ENCODE measurements at regions not wholly inside any gene's neighbourhood (a gene's known extent, or its start where the extent isn't known, plus 50 kb on each side); places are given as distances from the start of the nearest gene placed in this dataset.
A peak's percentile ranks its signal among the peaks of the same experiment; 100 is the strongest.

DNA sequence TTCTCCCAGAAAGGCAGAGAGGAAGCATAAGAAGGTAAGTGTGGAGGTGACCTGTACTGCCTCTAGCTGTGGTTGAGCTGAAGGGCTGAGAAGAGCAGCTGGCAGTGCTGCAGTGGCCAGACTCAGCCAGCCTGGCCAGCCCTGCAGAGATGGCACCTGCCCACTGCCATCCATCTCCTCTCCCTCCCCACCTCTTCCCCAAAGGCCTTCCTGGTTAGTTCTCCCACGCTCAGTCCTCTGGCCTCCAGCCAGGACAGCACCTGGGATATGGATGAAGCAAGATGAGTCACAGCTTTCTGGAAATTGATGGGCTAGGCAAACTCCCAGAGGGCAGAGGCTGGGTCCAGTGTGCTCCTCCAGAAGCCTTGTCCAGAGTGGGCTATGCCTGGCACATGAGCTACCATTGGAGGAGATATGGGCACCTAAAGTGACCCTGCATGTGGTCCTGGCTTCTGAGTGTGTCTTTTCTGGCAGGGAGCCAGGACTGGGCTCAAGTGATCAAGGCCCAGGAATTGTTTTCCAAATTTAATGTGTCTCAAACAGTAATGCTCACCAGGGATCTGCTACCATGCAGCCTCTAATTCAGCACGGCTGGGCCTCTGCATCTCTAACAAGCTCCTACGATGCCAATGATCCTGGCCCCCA lies 81.0 kb upstream of the CACUL1 start:
- DNase-seq (ENCODE audit: low read depth in 2 of 2) = no peak

DNA sequence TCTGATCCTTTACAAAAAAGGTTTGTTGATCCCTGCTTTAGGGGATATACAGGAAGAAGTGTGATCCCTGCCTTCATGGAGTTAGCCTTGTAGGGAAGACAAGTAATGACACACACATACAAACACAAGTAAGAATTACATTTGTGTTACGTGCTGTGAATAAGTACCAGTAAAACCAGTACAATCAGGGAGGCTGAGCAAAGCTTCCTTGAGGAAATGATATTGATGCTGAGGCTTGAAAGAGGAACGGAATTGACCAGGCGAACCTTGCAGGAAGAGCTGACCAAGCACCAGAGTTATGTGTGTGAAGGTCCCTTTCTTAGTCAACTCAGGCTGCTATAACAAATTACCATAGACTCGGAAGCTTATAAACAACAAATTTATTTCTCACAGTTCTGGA lies 83.6 kb upstream of the CACUL1 start:
- no peak for DNase-seq (ENCODE audit: low read depth in 2 of 2)

DNA sequence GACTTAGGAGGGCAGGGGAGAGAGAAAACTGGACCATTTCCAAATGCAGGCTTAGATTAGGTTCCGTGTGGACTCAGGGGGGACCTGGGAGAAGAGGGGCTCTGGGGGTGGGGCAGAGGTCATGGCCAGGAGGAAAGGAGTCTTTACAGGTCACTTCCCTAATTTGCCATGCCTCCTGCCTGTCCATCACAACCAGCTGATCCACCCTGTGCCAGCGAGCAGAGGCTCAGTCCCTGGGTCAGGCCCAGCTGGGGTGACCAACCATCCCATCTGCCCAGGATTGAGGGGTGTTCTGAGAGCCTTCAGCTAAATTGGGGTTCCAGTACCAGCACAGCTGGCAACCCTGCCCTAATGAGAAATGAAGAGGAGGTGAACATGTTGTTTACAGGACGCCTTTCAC lies 84.6 kb upstream of the CACUL1 start:
- no peak for DNase-seq (ENCODE audit: low read depth in 2 of 2)

DNA sequence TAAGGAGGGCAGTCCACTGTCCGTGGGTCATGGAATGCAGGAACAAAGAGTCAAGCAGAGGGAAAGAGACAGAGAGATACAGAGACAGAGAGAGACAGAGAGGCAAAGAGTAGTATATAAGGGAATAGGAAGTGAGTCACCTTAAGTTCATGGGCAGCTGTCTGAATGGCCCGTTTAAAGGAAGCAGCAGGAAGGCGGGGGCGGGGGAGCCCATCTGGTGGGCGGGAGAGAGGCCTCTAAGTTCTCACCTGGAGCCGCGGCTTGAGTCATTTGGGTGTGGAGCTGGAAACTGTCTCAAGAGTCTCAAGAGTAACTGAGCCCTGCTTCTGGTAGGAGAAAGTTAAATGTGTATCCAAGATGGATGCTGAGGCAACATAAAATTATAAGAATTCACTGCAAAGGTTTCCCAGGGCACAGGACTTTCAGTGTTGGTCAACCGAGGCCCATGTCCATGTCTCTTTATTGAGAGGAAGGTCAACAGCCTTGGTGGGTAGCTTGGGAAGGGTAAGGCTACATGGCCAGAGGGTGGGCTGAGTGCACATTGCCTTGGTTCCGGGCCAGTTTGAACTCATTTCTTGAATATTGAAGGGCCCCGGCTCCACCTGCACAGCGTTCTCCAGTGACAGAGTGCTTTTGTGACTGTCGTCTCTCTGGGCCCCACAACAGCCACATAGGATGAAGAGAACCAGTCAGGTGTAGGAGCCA lies 85.5 kb upstream of the CACUL1 start:
- DNase-seq (ENCODE audit: low read depth in 2 of 2) = peak; percentile 10 to 49

DNA sequence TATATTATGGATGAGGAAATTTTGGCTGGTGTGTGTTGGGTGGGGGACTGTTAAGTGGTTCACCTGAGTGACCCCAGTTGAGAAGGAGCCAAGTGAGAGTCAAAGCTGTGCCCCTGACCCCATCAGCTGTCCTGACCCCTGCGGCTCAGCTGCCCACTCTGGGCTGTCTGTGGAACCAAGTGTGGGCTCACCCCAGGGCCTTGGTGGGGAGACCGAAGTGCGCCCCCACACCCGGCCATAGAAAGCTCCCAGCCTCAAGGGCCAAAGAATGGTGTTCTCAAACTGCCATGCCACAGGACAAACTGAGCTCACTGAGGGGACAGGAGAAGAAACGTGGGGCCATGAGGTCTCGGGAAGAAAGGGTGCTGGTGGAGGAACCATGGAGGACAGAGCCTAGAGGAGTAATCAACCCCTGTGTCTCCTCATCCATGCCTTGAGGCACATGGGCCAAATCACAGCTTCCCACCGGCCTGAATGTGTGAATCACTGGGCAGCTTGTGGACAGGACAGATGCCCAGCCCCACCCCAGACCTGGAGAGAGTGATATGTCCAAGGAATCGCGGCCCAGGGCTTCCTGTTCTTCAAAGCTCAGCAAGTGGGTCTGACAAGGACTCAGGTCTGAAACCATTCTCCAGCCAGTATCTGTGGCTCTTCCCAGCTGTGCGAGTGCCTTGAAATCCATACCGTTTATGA lies 86.2 kb upstream of the CACUL1 start:
- DNase-seq (ENCODE audit: low read depth in 2 of 2) = no peak

DNA sequence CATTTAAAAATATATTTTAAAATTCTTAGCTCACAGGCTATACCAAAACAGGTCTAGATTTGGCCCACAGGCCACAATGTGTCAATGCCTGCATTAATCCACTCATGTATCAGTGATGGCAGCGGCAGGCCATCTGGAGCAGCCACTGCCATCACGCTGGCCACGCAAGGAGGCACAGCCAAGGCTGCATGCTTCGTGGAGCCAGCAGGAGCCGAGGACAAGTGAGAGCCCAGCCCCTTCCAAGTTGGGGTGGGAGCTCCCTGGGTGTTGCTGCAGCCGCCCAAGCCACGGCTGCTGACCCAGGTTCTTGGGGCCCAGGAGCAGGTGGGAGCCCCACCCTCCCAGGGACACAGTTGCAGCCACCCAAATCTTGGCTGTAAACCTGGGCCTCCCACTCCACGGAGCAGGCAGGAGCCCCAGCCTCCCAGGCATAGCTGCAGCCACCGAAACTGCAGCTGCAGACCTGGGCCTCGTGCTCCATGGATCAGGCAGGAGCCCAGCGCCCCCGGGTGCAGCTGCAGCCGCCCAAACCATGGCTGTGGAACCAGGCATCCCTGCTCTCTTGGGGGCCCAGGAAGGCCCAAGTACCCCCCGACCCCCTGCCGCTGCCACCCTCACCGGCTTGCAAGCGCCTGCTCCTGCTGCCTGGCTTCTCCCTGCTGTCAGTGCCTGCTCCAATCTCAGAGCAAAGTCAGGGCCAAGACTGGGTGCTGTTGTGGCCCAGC lies 87.3 kb upstream of the CACUL1 start:
- DNase-seq (ENCODE audit: low read depth in 2 of 2) = no peak

DNA sequence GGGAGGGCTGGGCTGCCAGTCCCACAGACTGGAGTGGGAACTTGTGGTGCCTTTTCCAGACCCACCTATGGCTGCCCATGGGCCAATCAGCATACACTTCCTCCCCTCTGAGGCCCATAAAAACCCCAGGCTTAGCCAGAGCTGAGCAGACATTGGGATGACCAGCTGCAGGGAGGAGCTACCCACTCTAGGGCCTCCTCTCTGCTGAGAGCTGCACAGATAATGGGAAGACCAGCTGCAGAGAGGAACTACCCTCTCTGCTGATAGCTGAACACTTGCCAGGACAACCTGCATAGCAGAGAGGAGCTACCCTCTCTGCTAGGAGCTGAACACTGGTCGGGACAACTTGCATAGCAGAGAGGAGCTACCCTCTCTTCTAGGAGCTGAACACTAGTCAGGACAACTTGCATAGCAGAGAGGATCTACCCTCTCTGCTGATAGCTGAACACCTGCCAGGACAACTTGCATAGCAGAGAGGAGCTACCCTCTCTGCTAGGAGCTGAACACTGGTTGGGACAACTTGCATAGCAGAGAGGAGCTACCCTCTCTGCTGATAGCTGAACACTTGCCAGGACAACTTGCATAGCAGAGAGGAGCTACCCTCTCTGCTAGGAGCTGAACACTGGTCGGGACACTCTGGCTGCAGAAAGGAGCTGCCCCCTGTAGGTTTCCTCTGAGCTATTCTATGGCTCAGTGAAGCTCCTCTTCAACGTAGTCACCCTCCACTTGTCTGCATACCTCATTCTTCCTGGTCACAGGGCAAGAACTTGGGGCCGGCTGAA lies 88.3 kb upstream of the CACUL1 start:
- DNase-seq (ENCODE audit: low read depth in 2 of 2) = no peak

DNA sequence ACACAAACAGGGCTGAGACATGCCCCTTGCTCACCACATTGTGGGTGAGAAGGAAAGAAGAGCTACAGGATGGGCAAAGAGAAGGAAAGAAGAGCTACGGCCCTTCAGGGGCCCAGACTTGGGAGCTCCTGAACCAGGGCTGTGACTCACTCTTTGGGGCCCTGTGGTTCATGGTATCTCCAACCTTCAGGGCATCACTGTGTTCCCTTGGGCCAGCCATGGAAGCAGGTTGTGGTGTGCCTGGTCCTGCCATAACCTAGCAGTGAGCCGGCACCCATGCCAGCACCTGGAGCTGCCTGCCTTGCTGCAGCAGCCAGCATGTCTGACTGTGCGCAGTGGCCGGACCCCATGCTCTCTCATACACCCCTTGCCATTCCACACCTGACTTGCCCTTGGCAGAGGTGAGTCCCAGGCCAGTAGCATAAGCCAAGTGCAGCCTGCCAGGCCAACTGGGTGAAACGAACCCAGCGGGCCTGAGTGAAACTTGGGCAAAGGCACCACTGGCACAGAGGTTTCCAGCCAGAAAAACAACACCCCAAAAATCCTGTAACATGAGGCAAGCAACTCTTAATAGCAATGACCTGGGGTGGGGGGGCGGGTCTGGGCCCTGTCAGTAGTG lies 89.0 kb upstream of the CACUL1 start:
- no peak for DNase-seq (ENCODE audit: low read depth in 2 of 2)

DNA sequence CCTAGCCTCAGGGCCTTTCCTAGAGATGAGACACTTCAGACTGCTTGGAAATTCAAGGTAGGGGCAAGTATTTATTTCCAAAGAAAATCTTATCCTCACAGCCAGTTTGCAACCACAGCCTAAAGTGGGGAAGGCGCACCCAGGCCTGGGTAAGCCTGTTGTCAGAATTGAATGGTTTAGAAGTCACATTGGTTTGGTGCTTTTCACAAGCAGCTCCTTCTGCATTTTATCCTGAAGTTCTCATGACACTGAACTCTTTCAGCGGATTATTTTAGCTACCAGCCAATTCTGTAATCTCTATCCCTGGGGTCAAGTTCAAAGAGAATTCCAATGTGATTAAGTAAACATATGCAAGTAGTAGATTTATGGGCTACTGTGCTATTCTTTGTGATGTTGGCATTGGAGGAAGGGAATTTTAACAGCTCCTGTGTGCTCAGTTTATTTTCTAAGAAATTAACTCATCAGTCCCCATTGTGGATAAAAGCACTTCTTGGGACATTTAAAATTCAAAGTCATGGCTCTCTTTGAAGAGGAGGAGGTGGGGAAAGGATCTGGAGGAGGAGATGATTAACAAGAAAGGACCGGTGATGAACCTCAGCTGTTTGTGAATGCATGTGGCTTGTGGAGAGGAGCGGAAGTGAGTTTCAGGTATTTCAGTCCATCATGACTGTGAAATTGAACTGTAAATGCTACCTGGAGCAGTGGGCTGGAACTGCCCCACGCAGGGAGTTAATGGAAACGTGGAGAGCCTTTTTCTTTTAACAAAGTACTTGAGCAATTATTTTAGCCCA lies 90.2 kb upstream of the CACUL1 start:
- DNase-seq (ENCODE audit: low read depth in 2 of 2) = no peak

DNA sequence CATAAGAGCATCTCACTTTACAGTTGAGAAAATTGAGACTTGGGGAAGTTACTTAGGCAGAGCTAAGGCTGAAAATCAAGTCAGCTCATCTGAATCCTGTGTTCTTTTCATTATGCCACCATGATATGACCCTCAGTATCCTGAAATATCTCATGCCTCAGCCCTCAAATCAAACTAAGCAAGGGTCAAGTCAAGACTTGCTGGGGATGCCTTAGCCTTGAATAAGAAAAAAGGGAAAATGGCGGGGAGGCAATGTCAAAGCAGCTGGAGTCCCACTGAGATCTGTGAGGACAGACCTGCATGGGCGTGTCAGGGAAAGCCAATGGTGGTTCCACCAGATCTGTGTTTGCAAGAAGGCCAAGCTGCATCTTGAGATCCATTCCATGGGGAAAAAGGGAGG lies 91.0 kb upstream of the CACUL1 start:
- no peak for DNase-seq (ENCODE audit: low read depth in 2 of 2)

DNA sequence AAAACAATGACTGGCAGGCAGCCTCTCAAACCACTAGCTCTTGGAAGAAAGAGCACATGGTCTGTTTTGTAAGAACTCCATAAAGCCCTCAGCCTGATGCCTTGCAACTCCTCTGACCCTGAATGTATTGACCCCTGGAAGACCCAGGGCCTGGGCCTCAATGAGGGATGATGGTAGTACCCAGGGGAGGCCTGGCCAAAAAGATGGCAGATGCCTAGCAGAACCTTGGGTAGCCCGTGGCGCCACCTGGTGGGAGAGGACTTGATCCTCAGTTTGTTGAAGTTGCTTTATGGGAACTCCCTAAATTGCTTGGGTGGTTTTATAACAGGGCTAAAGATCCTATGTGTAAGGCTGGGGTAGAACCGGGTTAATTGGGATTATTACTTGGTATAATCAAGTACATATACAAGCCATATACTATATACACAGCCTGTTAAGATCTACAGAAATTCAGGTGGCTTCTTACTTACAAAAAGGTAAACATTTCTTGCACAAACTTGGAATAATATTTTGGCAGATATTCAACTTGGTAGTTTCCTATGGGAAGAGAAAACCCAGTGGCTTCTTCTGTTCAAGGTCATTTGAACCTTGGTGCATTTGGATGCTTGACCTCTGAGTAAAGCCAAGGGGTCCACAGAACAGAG lies 95.8 kb upstream of the CACUL1 start:
- peak; percentile 65 to 81 for DNase-seq (ENCODE audit: low read depth in 2 of 2)

DNA sequence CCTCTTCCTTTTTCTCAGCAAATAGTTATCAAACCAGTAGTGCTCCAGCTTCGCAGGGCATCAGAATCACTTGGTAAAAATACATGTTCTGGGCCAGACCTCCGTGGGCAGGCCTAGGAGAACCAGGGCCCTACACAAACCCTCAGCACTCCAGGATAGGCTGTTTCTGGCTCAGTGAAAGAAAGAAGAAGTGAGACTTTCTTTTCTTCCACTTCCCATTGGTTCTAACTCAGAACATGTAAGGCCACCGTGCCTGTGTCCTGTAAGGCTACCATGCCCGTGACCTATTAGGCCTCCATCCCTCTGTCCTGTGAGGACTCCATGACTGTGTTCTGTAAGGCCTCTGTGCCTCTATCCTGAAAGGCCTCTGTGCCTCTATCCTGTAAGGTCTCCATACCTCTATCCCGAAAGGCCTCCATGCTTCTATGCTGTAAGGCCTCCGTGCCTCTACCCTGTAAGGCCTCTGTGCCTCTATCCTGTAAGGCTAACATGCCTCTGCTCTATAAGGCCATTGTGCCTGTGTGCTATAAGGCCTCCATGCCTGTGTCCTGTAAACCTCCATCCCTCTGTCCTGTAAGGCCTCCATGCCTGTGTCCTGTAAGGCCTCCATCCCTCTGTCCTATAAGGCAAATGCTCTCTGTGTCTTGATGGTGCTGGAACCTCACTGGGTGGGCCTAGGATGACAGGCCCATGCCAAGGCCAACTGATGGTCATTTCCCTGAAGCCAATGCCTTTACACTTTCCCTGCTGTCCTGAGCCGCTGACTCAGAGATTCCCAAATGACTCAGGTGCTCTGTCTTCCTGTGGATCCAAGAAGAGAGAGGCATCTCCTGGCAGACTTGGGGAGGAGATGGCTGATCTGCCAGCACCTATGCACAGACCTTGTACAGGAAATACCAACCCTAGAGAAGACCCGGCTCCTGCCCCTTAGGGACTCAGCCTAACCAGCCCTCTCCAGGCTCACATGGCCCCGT lies 96.6 kb upstream of the CACUL1 start:
- no peak for DNase-seq (ENCODE audit: low read depth in 2 of 2)

DNA sequence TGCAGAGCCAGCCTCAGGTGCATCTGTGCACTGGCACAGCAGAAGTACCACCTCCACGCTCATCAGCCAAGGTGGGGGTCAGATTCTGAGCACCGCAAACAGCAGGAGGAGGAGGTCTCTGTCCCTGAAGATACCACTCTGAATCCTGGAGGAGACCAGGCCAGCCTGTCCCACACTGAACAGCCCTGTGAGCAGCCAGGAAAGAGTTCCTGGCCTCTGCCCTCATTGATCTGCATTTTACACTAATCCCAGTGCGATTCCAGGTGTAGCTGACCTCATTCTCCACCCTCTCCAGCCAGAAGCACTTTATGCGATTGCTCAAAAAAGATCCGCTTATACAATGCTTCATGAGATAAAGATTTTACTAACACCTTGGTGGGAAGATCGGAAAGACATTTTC lies 99.1 kb upstream of the CACUL1 start:
- no peak for DNase-seq (ENCODE audit: low read depth in 2 of 2)

DNA sequence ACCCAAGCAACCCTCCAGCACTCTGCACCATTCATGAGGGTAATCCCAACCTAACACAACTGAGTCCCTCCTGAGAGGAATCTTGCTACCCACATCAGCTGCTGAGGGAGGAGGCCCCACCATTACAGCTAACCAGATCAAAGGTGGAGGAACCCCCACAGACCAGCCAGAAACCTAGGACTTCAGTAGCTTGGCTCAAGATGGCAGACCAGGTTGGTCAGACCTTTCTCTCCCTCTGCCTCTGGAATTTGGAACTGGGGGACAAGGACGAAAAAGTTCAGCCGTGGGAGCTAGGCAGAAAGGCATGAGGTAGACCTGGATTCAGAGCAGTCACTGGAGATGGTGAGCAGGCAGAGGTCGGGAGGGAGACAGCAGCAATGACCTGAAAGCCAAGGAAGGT lies 101.3 kb upstream of the CACUL1 start:
- no peak for DNase-seq (ENCODE audit: low read depth in 2 of 2)

DNA sequence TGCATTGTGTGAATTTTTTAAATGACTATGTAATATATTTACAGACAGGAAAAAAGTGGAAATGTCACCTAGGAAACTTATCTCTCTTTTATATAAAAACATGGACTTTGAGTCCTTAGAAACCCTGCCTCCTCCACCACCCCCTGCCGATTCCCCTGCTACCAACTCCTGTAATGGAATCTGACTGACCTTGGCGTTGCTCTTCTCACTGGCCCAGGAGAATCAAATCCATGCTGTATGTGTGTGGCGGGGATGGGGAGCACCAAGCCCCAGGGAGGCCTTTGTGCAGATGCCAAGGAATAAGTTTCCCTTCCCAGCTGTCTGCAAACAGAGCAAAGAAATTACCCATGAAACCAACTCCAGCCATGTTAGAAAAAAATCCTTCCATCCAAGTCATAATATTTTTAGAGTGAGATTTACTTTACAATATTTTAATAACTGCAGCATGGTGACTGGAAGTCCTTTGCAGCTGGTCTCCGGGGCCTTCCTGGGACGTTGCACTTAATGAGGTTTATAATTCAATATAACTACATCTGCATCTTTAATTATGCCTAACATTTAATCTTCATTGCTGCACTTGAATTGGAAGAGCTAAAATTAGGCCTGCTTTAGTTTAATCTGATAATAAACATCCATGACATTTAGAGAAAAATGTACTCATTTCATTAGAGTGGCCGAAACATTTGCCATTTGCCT lies 111.4 kb upstream of the CACUL1 start:
- DNase-seq (ENCODE audit: low read depth in 2 of 2) = no peak

DNA sequence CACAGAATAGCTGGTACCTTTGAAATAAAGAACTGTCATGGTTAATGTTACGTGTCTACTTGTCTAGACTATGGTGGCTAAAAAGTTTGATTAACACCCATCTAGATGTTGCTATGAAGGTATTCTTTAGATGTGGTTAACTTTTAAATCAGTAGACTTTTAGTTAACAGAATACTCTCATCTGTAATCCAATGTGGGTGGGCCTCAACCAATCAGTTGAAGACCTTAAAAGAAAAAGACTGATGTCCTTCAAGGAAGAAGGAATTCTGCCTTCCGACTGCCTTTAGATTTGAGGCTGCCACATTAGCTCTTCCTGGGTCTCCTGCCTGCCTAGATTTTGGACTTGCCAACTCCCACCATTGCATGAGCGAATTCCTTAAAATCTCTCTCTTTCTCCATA lies 113.0 kb upstream of the CACUL1 start:
- DNase-seq (ENCODE audit: low read depth in 2 of 2) = no peak

DNA sequence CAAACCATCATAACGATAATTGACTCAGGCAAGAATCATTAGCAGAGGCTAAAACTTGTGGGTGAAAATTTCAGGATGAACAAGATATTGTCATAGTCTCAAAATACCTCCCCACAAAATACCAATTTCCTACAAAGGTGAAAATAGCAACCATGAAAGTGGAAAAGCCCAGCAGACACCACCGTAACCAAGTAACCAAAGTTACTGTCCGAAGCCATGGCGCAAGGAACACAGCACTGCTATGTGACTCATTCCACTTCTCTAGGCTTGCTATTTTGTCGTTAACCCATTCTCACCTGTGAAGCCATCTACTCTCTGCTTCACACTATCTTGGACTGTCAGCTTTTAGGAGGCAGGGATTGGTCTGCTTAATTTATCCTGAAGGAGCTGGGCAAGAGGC lies 113.8 kb upstream of the CACUL1 start:
- no peak for DNase-seq (ENCODE audit: low read depth in 2 of 2)
